ENCODE measurements at regions not wholly inside any gene's neighbourhood (a gene's known extent, or its start where the extent isn't known, plus 50 kb on each side); places are given as distances from the start of the nearest gene placed in this dataset.

DNA sequence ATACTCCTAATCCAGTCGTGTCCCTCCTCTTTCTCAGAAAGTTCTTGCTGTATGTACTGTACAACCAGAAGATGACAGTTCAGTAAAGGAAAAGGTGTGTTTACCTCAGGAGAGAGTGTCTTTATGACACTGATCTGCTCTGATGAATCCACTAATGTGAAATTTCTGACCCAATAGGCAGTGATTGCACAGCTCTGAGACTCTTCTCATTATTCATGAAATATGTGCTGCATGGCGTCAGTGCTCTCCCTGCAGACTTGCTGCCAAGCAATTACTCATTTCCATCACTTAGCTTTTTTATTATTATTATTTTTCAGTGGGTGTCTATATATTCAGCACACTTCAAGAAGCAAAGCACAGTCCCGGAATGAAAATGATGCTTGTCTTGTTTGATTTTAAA lies 389.0 kb downstream of the RASEF start (continued):
- TF ChIP-seq CTCF (IDR thresholded peaks at IDR 0.05 in 2 of 3, conservative IDR thresholded peaks at IDR 0.05 in 1 of 3; ENCODE audit: borderline replicate concordance in 1 of 3, insufficient read depth in 1 of 3, low read depth in 2 of 3, low read length in 2 of 3): no peak
- no peak for TF ChIP-seq FOSL1 (IDR thresholded peaks at IDR 0.05; ENCODE audit: low read depth)
- no peak for TF ChIP-seq RAD21 (IDR thresholded peaks at IDR 0.05; ENCODE audit: low read depth)
- TF ChIP-seq POLR2AphosphoS5 (IDR thresholded peaks at IDR 0.05; ENCODE audit: low read depth, low read length): no peak
- TF ChIP-seq TCF7L2 (IDR thresholded peaks at IDR 0.05; ENCODE audit: borderline replicate concordance, extremely low read depth, insufficient read depth, insufficient read length): no peak

DNA sequence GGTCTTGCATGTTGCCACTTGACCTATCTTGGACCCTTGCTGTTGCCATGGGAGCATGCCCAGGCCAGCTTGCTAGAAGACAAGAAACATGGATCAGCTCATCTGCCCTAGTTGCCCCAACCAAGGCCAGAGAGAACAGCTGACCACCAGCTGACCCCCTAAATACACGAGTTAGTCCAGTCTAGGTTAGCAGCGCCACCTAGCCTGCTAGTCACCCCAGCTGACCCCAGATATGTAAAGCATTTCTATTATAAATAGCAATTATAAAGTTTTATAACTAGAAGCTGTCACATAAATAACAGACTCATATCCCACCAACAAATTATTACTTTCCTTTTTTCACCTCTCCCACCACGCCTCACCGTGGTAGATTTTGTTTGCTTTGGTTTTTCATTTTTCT lies 387.8 kb downstream of the RASEF start:
- Histone ChIP-seq H3K9me3 (ENCODE audit: control insufficient read depth in 1 of 2, insufficient read depth in 1 of 2, low read depth in 1 of 2, low read length in 2 of 2) (peaks cover 0 to 4% of the 10 kb centered on the region in 2 experiments; a peak in 1 of 4 replicates), H3K4me1 (ENCODE audit: control insufficient read depth in 1 of 2, insufficient read depth in 2 of 2, low read length in 2 of 2) (no peaks in the 10 kb centered on the region), H3K27ac (ENCODE audit: low read depth, low read length) (no peak overlapping the region), H3K4me3 (replicated peaks in 1 of 2; ENCODE audit: low read depth in 1 of 2, low read length in 2 of 2) (no peak overlapping the region), H4K20me1 (ENCODE audit: insufficient read depth) (no peaks in the 10 kb centered on the region), H3K9me2 (ENCODE audit: insufficient read depth) (no peaks in the 10 kb centered on the region), H3K4me2 (ENCODE audit: low read length) (no peak overlapping the region), H2AFZ (ENCODE audit: low read depth, low read length, poor library complexity, severe bottlenecking) (no peak overlapping the region), H3K79me2 (ENCODE audit: insufficient read depth, low read length) (no peaks in the 10 kb centered on the region), H3K27me3 (ENCODE audit: insufficient read depth, low read length) (no peaks in the 10 kb centered on the region), H3K36me3 (ENCODE audit: control insufficient read depth in 1 of 2, insufficient read depth in 2 of 2, low read length in 2 of 2) (no peaks in the 10 kb centered on the region), H3K9ac (ENCODE audit: low read length) (no peak overlapping the region)
- ChIA-PET CTCF (no interaction called here), POLR2A (no interaction called here), RAD21 (ENCODE audit: low non-redundant PET in 1 of 2, low total read pairs in 2 of 2, uncharacterized antibody in 2 of 2, unreplicated experiment in 2 of 2) (no interaction called here)
- intact Hi-C loops (cut with micrococcal nuclease): no loop called here
- BruUV-seq (replicated peaks): no TSS peak
- TF ChIP-seq ZFX (IDR thresholded peaks at IDR 0.05): no peak
- TF ChIP-seq EGR1 (IDR thresholded peaks at IDR 0.05; ENCODE audit: low read depth): no peak
- no peak for TF ChIP-seq CEBPB (IDR thresholded peaks at IDR 0.05; ENCODE audit: low read depth)
- no peak for TF ChIP-seq ELF1 (IDR thresholded peaks at IDR 0.05; ENCODE audit: borderline replicate concordance, low read depth)
- TF ChIP-seq POLR2A (IDR thresholded peaks at IDR 0.05; ENCODE audit: borderline replicate concordance, extremely low read depth, insufficient read depth, insufficient read length): no peak
- no peak for TF ChIP-seq SIN3A (IDR thresholded peaks at IDR 0.05; ENCODE audit: low read depth)
- ATAC-seq (no peak), DNase-seq (ENCODE audit: low read depth, low spot score) (no peak)
